ENCODE measurements at regions not wholly inside any gene's neighbourhood (a gene's known extent, or its start where the extent isn't known, plus 50 kb on each side); places are given as distances from the start of the nearest gene placed in this dataset.
A peak's percentile ranks its signal among the peaks of the same experiment; 100 is the strongest.

DNA sequence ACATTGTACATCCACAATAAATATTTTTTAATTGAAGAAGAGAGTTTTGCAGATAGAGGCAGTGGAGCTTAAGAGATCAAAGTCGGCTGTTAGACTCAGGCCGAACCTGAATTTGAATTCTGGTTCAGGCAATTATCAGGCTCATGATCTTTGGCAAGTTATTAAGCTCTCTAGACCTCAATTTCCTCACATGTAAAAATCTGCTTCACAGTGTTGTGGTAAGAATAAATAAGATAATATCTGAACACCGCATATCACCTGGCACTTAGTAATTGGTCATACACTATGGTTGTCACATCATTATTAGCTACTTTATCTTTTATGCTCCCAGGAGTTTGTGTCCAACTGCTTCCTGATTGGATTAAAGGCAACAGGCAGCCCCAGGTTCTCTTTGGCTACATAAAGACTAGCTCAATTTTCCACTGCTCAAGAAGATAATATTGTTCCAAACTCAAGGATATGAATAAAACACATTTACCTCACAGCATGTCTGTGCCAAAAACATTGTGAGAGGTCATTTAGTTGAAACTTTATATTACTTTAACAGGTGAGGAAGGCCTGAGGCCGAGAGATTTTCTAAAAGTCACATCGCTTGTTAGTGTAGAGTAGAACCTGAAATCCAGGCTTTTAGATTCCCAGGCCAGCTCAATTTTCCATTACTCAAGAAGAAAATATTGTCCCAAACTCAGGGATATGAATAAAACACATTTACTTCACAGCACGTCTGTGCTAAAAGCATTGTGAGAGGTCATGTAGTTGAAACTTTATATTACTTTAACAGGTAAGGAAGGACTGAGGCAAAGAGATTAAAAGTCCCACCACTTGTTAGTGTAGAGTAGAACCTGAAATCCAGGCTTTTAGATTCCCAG is 289.2 kb upstream of the PTGER4 start:
- no peak for FAIRE-seq
- no peaks in the 10 kb centered on the region for H3K9me3 ChIP-seq (ENCODE audit: control insufficient read depth in 2 of 2, insufficient read depth in 1 of 2, low read depth in 1 of 2, low read length in 1 of 2)
- DNase-seq: peak in 1 of 2 donors; percentile 49
- H3K27me3 ChIP-seq (ENCODE audit: control insufficient read depth in 3 of 3, insufficient read depth in 3 of 3, low read length in 3 of 3): no peaks in the 10 kb centered on the region
- WGBS, 3 donors: 63 to 74% (median 65%) methylated on average over 6 of the region's 6 CpGs
- no peak overlapping the region for H3K4me3 ChIP-seq (ENCODE audit: low read depth in 1 of 3, low read length in 3 of 3)
- H3K4me1 ChIP-seq (ENCODE audit: control insufficient read depth in 3 of 3, insufficient read depth in 2 of 3, low read depth in 1 of 3, low read length in 2 of 3): no peaks in the 10 kb centered on the region
- no peaks in the 10 kb centered on the region for H3K36me3 ChIP-seq (ENCODE audit: control insufficient read depth in 3 of 3, insufficient read depth in 2 of 3, low read depth in 1 of 3, low read length in 3 of 3)
- no peak overlapping the region for H3K27ac ChIP-seq (ENCODE audit: low read depth in 1 of 3, low read length in 2 of 3)

DNA sequence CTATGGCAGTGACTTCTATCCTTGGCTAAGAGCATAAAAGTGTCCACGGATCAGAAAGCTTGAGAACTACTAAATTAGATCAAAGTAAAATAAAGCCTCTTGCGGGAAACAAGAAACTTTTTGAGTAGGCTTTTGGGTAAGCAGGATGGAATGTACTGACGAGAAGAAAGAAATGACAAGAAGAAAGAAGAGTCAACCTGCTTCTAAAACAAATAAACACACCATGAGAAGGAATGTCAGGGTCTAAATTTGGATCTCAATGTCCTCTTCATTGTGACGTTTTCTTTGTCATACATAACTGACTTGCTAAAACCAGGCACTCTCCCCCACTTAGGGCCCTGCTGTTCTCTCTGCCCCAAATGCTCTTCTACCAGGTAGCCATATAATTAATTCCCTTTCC is 290.1 kb upstream of the PTGER4 start:
- DNase-seq (no peak), FAIRE-seq (no peak)
- H3K27me3 ChIP-seq (ENCODE audit: control insufficient read depth in 3 of 3, insufficient read depth in 3 of 3, low read length in 3 of 3): no peaks in the 10 kb centered on the region

GRCh38 chr5:40386289-40386688 is 293.4 kb upstream of the PTGER4 start:
- Histone ChIP-seq H3K27me3 (ENCODE audit: control insufficient read depth in 3 of 3, insufficient read depth in 3 of 3, low read length in 3 of 3) (no peaks in the 10 kb centered on the region), H3K4me3 (ENCODE audit: low read depth in 1 of 3, low read length in 3 of 3) (no peak overlapping the region), H3K27ac (ENCODE audit: low read depth in 1 of 3, low read length in 2 of 3) (no peak overlapping the region), H3K9me3 (ENCODE audit: control insufficient read depth in 2 of 2, insufficient read depth in 1 of 2, low read depth in 1 of 2, low read length in 1 of 2) (no peaks in the 10 kb centered on the region), H3K4me1 (ENCODE audit: control insufficient read depth in 3 of 3, insufficient read depth in 2 of 3, low read depth in 1 of 3, low read length in 2 of 3) (no peaks in the 10 kb centered on the region), H3K36me3 (ENCODE audit: control insufficient read depth in 3 of 3, insufficient read depth in 2 of 3, low read depth in 1 of 3, low read length in 3 of 3) (no peaks in the 10 kb centered on the region)
- WGBS, 3 donors: 57 to 81% (median 69%) methylated on average over 3 of the region's 3 CpGs
- DNase-seq (peak in 1 of 2 donors; percentile 44), FAIRE-seq (no peak)

More for the DNA sequence above, 290.1 kb upstream of the PTGER4 start:
- 84 to 98% (median 91%) methylated on average over 4 of the region's 4 CpGs for WGBS, 3 donors
- no peak overlapping the region for H3K27ac ChIP-seq (ENCODE audit: low read depth in 1 of 3, low read length in 2 of 3)
- no peaks in the 10 kb centered on the region for H3K36me3 ChIP-seq (ENCODE audit: control insufficient read depth in 3 of 3, insufficient read depth in 2 of 3, low read depth in 1 of 3, low read length in 3 of 3)
- H3K4me3 ChIP-seq (ENCODE audit: low read depth in 1 of 3, low read length in 3 of 3): no peak overlapping the region
- no peaks in the 10 kb centered on the region for H3K4me1 ChIP-seq (ENCODE audit: control insufficient read depth in 3 of 3, insufficient read depth in 2 of 3, low read depth in 1 of 3, low read length in 2 of 3)
- no peaks in the 10 kb centered on the region for H3K9me3 ChIP-seq (ENCODE audit: control insufficient read depth in 2 of 2, insufficient read depth in 1 of 2, low read depth in 1 of 2, low read length in 1 of 2)

- no peaks in the 10 kb centered on the region for H3K9me3 ChIP-seq (ENCODE audit: control insufficient read depth in 2 of 2, insufficient read depth in 1 of 2, low read depth in 1 of 2, low read length in 1 of 2)
- no peak overlapping the region for H3K4me3 ChIP-seq (ENCODE audit: low read depth in 1 of 3, low read length in 3 of 3)
- no peak for FAIRE-seq
- no peak for DNase-seq
- H3K4me1 ChIP-seq (ENCODE audit: control insufficient read depth in 3 of 3, insufficient read depth in 2 of 3, low read depth in 1 of 3, low read length in 2 of 3): no peaks in the 10 kb centered on the region
- H3K27ac ChIP-seq (ENCODE audit: low read depth in 1 of 3, low read length in 2 of 3): peak overlapping the region in 1 of 3 donors; percentile 55
- no peaks in the 10 kb centered on the region for H3K36me3 ChIP-seq (ENCODE audit: control insufficient read depth in 3 of 3, insufficient read depth in 2 of 3, low read depth in 1 of 3, low read length in 3 of 3)
- H3K27me3 ChIP-seq (ENCODE audit: control insufficient read depth in 3 of 3, insufficient read depth in 3 of 3, low read length in 3 of 3): no peaks in the 10 kb centered on the region
Observed at GRCh38 chr5:40385544-40385943, 294.2 kb upstream of the PTGER4 start.

GRCh38 chr5:40384782-40385390 is 294.8 kb upstream of the PTGER4 start:
- Histone ChIP-seq H3K27ac (ENCODE audit: low read depth in 1 of 3, low read length in 2 of 3) (peak overlapping the region in 1 of 3 donors; percentile 41), H3K27me3 (ENCODE audit: control insufficient read depth in 3 of 3, insufficient read depth in 3 of 3, low read length in 3 of 3) (no peaks in the 10 kb centered on the region), H3K36me3 (ENCODE audit: control insufficient read depth in 3 of 3, insufficient read depth in 2 of 3, low read depth in 1 of 3, low read length in 3 of 3) (no peaks in the 10 kb centered on the region), H3K4me3 (ENCODE audit: low read depth in 1 of 3, low read length in 3 of 3) (no peak overlapping the region), H3K4me1 (ENCODE audit: control insufficient read depth in 3 of 3, insufficient read depth in 2 of 3, low read depth in 1 of 3, low read length in 2 of 3) (no peaks in the 10 kb centered on the region), H3K9me3 (ENCODE audit: control insufficient read depth in 2 of 2, insufficient read depth in 1 of 2, low read depth in 1 of 2, low read length in 1 of 2) (peaks cover 0 to 4% of the 10 kb centered on the region in 2 donors)
- FAIRE-seq (no peak), DNase-seq (no peak)
- 64 to 86% (median 77%) methylated on average over 3 of the region's 3 CpGs for WGBS, 3 donors

- DNase-seq (no peak), FAIRE-seq (no peak)
- Histone ChIP-seq H3K27me3 (ENCODE audit: control insufficient read depth in 3 of 3, insufficient read depth in 3 of 3, low read length in 3 of 3) (no peaks in the 10 kb centered on the region), H3K4me3 (ENCODE audit: low read depth in 1 of 3, low read length in 3 of 3) (no peak overlapping the region), H3K27ac (ENCODE audit: low read depth in 1 of 3, low read length in 2 of 3) (no peak overlapping the region), H3K36me3 (ENCODE audit: control insufficient read depth in 3 of 3, insufficient read depth in 2 of 3, low read depth in 1 of 3, low read length in 3 of 3) (no peaks in the 10 kb centered on the region), H3K9me3 (ENCODE audit: control insufficient read depth in 2 of 2, insufficient read depth in 1 of 2, low read depth in 1 of 2, low read length in 1 of 2) (peaks cover 0 to 9% of the 10 kb centered on the region in 2 donors), H3K4me1 (ENCODE audit: control insufficient read depth in 3 of 3, insufficient read depth in 2 of 3, low read depth in 1 of 3, low read length in 2 of 3) (no peaks in the 10 kb centered on the region)
- 55 to 69% (median 65%) methylated on average over 3 of the region's 3 CpGs for WGBS, 3 donors
Observed at GRCh38 chr5:40383749-40384651, 295.7 kb upstream of the PTGER4 start.

DNA sequence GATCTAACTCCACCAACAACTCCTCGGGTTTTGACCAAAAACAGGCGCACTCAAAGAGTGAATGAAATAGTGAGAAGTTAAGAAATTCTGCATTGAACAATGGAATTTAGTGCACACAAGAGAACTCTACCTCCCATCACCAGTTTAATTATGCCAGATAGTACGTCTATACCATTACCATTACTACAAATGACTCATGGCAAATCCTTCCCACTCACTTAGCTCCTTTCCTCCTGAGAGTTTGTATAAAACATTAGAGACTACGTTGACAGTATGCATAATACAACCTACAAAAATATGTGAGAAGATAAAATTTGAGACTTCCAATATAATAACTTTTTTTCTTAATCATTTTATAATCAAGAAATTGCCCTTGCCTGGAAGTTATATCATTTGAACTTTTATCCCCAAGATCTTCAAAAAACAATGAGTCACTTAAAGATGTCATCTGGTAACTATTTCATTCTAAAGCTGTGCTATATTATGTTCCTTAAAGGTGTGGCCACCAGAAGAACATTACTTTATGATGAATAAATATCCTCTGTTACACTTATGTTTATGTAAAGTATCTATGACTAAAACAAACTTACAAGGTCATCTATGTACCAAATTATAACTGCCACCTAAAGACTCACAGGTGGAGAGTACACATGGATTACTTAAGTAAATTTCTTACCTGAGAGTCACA is 297.9 kb upstream of the PTGER4 start:
- DNase-seq: peak in 1 of 2 donors; percentile 50
- WGBS, 3 donors: 82 to 87% (median 86%) methylated on average over 4 of the region's 4 CpGs
- FAIRE-seq: no peak
- Histone ChIP-seq H3K36me3 (ENCODE audit: control insufficient read depth in 3 of 3, insufficient read depth in 2 of 3, low read depth in 1 of 3, low read length in 3 of 3) (no peaks in the 10 kb centered on the region), H3K9me3 (ENCODE audit: control insufficient read depth in 2 of 2, insufficient read depth in 1 of 2, low read depth in 1 of 2, low read length in 1 of 2) (peaks cover 0 to 9% of the 10 kb centered on the region in 2 donors), H3K4me1 (ENCODE audit: control insufficient read depth in 3 of 3, insufficient read depth in 2 of 3, low read depth in 1 of 3, low read length in 2 of 3) (peaks cover 0 to 2% (median 0%) of the 10 kb centered on the region in 3 donors), H3K4me3 (ENCODE audit: low read depth in 1 of 3, low read length in 3 of 3) (no peak overlapping the region), H3K27ac (ENCODE audit: low read depth in 1 of 3, low read length in 2 of 3) (no peak overlapping the region), H3K27me3 (ENCODE audit: control insufficient read depth in 3 of 3, insufficient read depth in 3 of 3, low read length in 3 of 3) (no peaks in the 10 kb centered on the region)

GRCh38 chr5:40381016-40381415 is 298.7 kb upstream of the PTGER4 start:
- WGBS, 3 donors: 63 to 80% (median 70%) methylated on average over 4 of the region's 4 CpGs
- H3K9me3 ChIP-seq (ENCODE audit: control insufficient read depth in 2 of 2, insufficient read depth in 1 of 2, low read depth in 1 of 2, low read length in 1 of 2): peaks cover 0 to 9% of the 10 kb centered on the region in 2 donors
- no peaks in the 10 kb centered on the region for H3K36me3 ChIP-seq (ENCODE audit: control insufficient read depth in 3 of 3, insufficient read depth in 2 of 3, low read depth in 1 of 3, low read length in 3 of 3)
- H3K27me3 ChIP-seq (ENCODE audit: control insufficient read depth in 3 of 3, insufficient read depth in 3 of 3, low read length in 3 of 3): no peaks in the 10 kb centered on the region
- FAIRE-seq: no peak
- DNase-seq: no peak
- H3K4me1 ChIP-seq (ENCODE audit: control insufficient read depth in 3 of 3, insufficient read depth in 2 of 3, low read depth in 1 of 3, low read length in 2 of 3): peaks cover 0 to 2% (median 0%) of the 10 kb centered on the region in 3 donors
- no peak overlapping the region for H3K4me3 ChIP-seq (ENCODE audit: low read depth in 1 of 3, low read length in 3 of 3)
- H3K27ac ChIP-seq (ENCODE audit: low read depth in 1 of 3, low read length in 2 of 3): no peak overlapping the region
